GM12892 (cell line): ENCODE measurements at regions not wholly inside any gene's neighbourhood (a gene's known extent, or its start where the extent isn't known, plus 50 kb on each side); places are given as distances from the start of the nearest gene placed in this dataset.

Experiments
- POLR2A ChIP-seq: IDR thresholded peaks from 2 replicates; pipeline ENCODE4 v1.6.1; 2011; ENCODE audit warnings: low read depth, low read length, control low read depth
- POLR2AphosphoS5 ChIP-seq: IDR thresholded peaks from 2 replicates; pipeline ENCODE4 v1.6.1; 2011; ENCODE audit warnings: low read depth, low read length, control low read depth

- no peak for TF ChIP-seq POLR2A
- no peak for TF ChIP-seq POLR2AphosphoS5
Measured at GRCh38 chr9:89839449-89839848, 234.6 kb downstream of the GADD45G start.
